ENCODE measurements at regions not wholly inside any gene's neighbourhood (a gene's known extent, or its start where the extent isn't known, plus 50 kb on each side); places are given as distances from the start of the nearest gene placed in this dataset.

GRCh38 chr1:74818661-74819456 is 85.9 kb downstream of the TYW3 start:
- no peak for TF ChIP-seq CTCF (optimal IDR thresholded peaks at IDR 0.05 in 1 of 3, IDR thresholded peaks at IDR 0.05 in 1 of 3, conservative IDR thresholded peaks at IDR 0.05 in 1 of 3; ENCODE audit: extremely low read depth in 1 of 3, insufficient read depth in 2 of 3, low read length in 3 of 3)
- TF ChIP-seq EZH2 (IDR thresholded peaks at IDR 0.05; ENCODE audit: low read length), result no peak
